ENCODE measurements at regions not wholly inside any gene's neighbourhood (a gene's known extent, or its start where the extent isn't known, plus 50 kb on each side); places are given as distances from the start of the nearest gene placed in this dataset.

- TF ChIP-seq CTCF (IDR thresholded peaks at IDR 0.05) (no peak), TCF7L2 (IDR thresholded peaks at IDR 0.05; ENCODE audit: low read depth, low read length) (no peak)
- TF ChIP-seq, protein P1, sequence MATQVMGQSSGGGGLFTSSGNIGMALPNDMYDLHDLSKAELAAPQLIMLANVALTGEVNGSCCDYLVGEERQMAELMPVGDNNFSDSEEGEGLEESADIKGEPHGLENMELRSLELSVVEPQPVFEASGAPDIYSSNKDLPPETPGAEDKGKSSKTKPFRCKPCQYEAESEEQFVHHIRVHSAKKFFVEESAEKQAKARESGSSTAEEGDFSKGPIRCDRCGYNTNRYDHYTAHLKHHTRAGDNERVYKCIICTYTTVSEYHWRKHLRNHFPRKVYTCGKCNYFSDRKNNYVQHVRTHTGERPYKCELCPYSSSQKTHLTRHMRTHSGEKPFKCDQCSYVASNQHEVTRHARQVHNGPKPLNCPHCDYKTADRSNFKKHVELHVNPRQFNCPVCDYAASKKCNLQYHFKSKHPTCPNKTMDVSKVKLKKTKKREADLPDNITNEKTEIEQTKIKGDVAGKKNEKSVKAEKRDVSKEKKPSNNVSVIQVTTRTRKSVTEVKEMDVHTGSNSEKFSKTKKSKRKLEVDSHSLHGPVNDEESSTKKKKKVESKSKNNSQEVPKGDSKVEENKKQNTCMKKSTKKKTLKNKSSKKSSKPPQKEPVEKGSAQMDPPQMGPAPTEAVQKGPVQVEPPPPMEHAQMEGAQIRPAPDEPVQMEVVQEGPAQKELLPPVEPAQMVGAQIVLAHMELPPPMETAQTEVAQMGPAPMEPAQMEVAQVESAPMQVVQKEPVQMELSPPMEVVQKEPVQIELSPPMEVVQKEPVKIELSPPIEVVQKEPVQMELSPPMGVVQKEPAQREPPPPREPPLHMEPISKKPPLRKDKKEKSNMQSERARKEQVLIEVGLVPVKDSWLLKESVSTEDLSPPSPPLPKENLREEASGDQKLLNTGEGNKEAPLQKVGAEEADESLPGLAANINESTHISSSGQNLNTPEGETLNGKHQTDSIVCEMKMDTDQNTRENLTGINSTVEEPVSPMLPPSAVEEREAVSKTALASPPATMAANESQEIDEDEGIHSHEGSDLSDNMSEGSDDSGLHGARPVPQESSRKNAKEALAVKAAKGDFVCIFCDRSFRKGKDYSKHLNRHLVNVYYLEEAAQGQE (IDR thresholded peaks at IDR 0.05; ENCODE audit: insufficient read depth in 1 of 2, low read depth in 2 of 2, low read length in 1 of 2) = no peak
Observed at GRCh38 chr9:88773126-88773525, 218.1 kb upstream of the S1PR3 start.
